GM12878 (cell line): ENCODE measurements at regions not wholly inside any gene's neighbourhood (a gene's known extent, or its start where the extent isn't known, plus 50 kb on each side); places are given as distances from the start of the nearest gene placed in this dataset.
"Not testable (repeated sequence)": the region's sequence is repeated elsewhere in the genome, so short reads cannot be mapped to it uniquely, and the experiment has no call there.

Experiments
- ATAC-seq: fragments of 200-7000 bp; cut with Tn5 transposase; 3 replicates; pipeline ENCODE4 v1.9.1; 2020; ENCODE audit warnings: mild to moderate bottlenecking, moderate library complexity
- BruUV-seq: library from RNA; stranded (reverse); fragments of 400-500 nt; replicated peaks from 2 replicates; lab custom pipeline; 2021; lab: Mats Ljungman, UMichigan
- CTCF ChIA-PET: fragments of 300-600 bp; sonication (Branson Sonifier 250); formaldehyde crosslinking; extraction: SDS; loops from one replicate; lab custom pipeline; 2021; ENCODE audit warnings: inconsistent platforms; lab: Yijun Ruan, JAX
- POLR2A ChIA-PET: fragments of 350-600 bp; formaldehyde crosslinking; extraction: SDS; loops from one replicate; lab custom pipeline; 2021; ENCODE audit warnings: inconsistent platforms; lab: Charles Lee
- RAD21 ChIA-PET: fragments of 300-600 bp; sonication (Branson Sonifier 250); formaldehyde crosslinking; loops from one replicate; lab custom pipeline; 2023; ENCODE audit warnings: antibody characterized with exemption; ENCODE audit not compliant: unreplicated experiment; lab: Charles Lee
- SMC1A ChIA-PET: fragments of 300-600 bp; sonication (Branson Sonifier 250); formaldehyde crosslinking; loops from one replicate; lab custom pipeline; 2023; ENCODE audit not compliant: unreplicated experiment, uncharacterized antibody; lab: Charles Lee
- DNase-seq: peaks from one replicate; pipeline ENCODE4 v3.0.0-alpha.2; 2011; ENCODE audit warnings: low read depth, low spot score
- FAIRE-seq: peaks from 3 replicates; lab custom pipeline; 2011; peaks lifted over from hg19 to GRCh38; lab: Jason Lieb, UNC
- H2AFZ ChIP-seq: 2 replicates; pipeline ENCODE4 v1.6.0; 2011; ENCODE audit warnings: low read depth, low read length, control low read depth; ENCODE audit not compliant: control insufficient read depth
- H3K27ac ChIP-seq: 2 replicates; pipeline ENCODE4 v1.5.1; 2011; ENCODE audit warnings: control low read depth; ENCODE audit not compliant: control insufficient read depth, insufficient read depth
- H3K27me3 ChIP-seq, 2 experiments: replicated peaks in 1 of 2; 2 replicates each; pipeline versions ENCODE4 v1.6.0 to v1.6.1; 2011; ENCODE audit warnings: low read length in 1 of 2; ENCODE audit not compliant: control insufficient read depth in 2 of 2, insufficient read depth in 2 of 2
- H3K36me3 ChIP-seq, 2 experiments: 2 replicates each; pipeline ENCODE4 v1.5.1; 2011; ENCODE audit warnings: low read length in 1 of 2; ENCODE audit not compliant: control insufficient read depth in 2 of 2, insufficient read depth in 2 of 2
- H3K4me1 ChIP-seq: 2 replicates; pipeline ENCODE4 v1.6.1; 2011; ENCODE audit warnings: mild to moderate bottlenecking, low read length, moderate library complexity, mixed read lengths; ENCODE audit not compliant: control insufficient read depth, insufficient read depth
- H3K4me2 ChIP-seq: 2 replicates; pipeline ENCODE4 v1.6.0; 2011; ENCODE audit warnings: control low read depth; ENCODE audit not compliant: control insufficient read depth, insufficient read depth
- H3K4me3 ChIP-seq: fragments of 200-600 bp; sonication (generic); 2 replicates; pipeline ENCODE4 v1.5.1; 2016
- H3K79me2 ChIP-seq: 2 replicates; pipeline ENCODE4 v1.6.0; 2011; ENCODE audit warnings: low read length; ENCODE audit not compliant: control insufficient read depth, insufficient read depth
- H3K9ac ChIP-seq: 2 replicates; pipeline ENCODE4 v1.8.0; 2011; ENCODE audit warnings: low read length, control low read depth, mixed read lengths; ENCODE audit not compliant: control insufficient read depth, insufficient read depth
- H3K9me3 ChIP-seq: replicated peaks from 3 replicates; pipeline ENCODE4 v1.5.1; 2011; ENCODE audit warnings: mild to moderate bottlenecking, low read length; ENCODE audit not compliant: control insufficient read depth, insufficient read depth
- H4K20me1 ChIP-seq: 2 replicates; pipeline ENCODE4 v1.6.0; 2011; ENCODE audit not compliant: control insufficient read depth, insufficient read depth
- NFYB ChIP-seq: IDR thresholded peaks from 2 replicates; pipeline ENCODE4 v1.6.1; 2011; ENCODE audit warnings: low read depth, mild to moderate bottlenecking, low read length, improper control_type of control experiment, moderate library complexity; ENCODE audit not compliant: insufficient read depth
- PML ChIP-seq: IDR thresholded peaks from 2 replicates; pipeline ENCODE4 v1.6.1; 2012; ENCODE audit warnings: low read length, inconsistent platforms
- PRDM15 ChIP-seq: fragments of 450-650 bp; formaldehyde crosslinking; IDR thresholded peaks from 2 replicates; pipeline ENCODE4 v1.4.0; 2020; ENCODE audit warnings: mild to moderate bottlenecking, moderate library complexity
- RELA ChIP-seq: fragments of 450-650 bp; IDR thresholded peaks from 2 replicates; pipeline ENCODE4 v1.8.0; 2014; ENCODE audit warnings: borderline replicate concordance; ENCODE audit not compliant: partially characterized antibody
- SIN3A ChIP-seq: IDR thresholded peaks from 2 replicates; pipeline ENCODE4 v1.6.1; 2012; ENCODE audit warnings: low read depth, low read length, improper control_type of control experiment
- SMAD5 ChIP-seq: IDR thresholded peaks from 2 replicates; pipeline ENCODE4 v1.6.1; 2016; ENCODE audit warnings: antibody characterized with exemption, low read depth
- SREBF2 ChIP-seq: IDR thresholded peaks from 2 replicates; pipeline ENCODE4 v1.6.1; 2012; ENCODE audit warnings: mild to moderate bottlenecking, low read length
- ZBTB11 ChIP-seq: fragments of 450-650 bp; formaldehyde crosslinking; IDR thresholded peaks from 2 replicates; pipeline ENCODE4 v1.5.0; 2022; ENCODE audit warnings: mild to moderate bottlenecking, missing genetic modification characterization
- WGBS: methylation state at CpG from one replicate; pipeline ENCODE4 v1.1.6; 2016; ENCODE audit warnings: low lambda C conversion rate; ENCODE audit not compliant: insufficient replicate concordance, insufficient coverage; ENCODE audit errors: missing lambda C conversion rate; 5-methylcytosine and 5-hydroxymethylcytosine counted together
- in situ Hi-C: fragments of 300-500 bp; cut with MboI; formaldehyde crosslinking; loops from 9 replicates; pipeline ENCODE4 v1.14.3; 2018; ENCODE audit warnings: mixed read lengths
- intact Hi-C: fragments of 100-400 bp; cut with micrococcal nuclease; formaldehyde crosslinking; loops from one replicate; pipeline ENCODE4 v1.14.2; 2022; ENCODE audit not compliant: unreplicated experiment

GRCh38 chr14:25814622-25815021, 764.7 kb upstream of the STXBP6 start:
- BruUV-seq, in situ Hi-C loops, H3K4me3 ChIP-seq, FAIRE-seq, H3K9ac ChIP-seq, RAD21 ChIA-PET, H3K27me3 ChIP-seq, H4K20me1 ChIP-seq, H3K36me3 ChIP-seq, intact Hi-C loops, H3K79me2 ChIP-seq, H3K9me3 ChIP-seq, H3K27ac ChIP-seq, SMC1A ChIA-PET, H2AFZ ChIP-seq, H3K4me1 ChIP-seq, DNase-seq, ATAC-seq, H3K4me2 ChIP-seq, CTCF ChIA-PET, POLR2A ChIA-PET: not testable (repeated sequence)
- WGBS: 17% methylated on average over 2 of the region's 3 CpGs

- POLR2A ChIA-PET: no interaction called here
- SMC1A ChIA-PET: interaction anchor here (0.7 kb wide), 1 partner anchor 211 kb away, joined by 3 read pairs; no protein-coding TSS in a partner anchor
- no peak for DNase-seq
- H3K79me2 ChIP-seq: no peaks in the 10 kb centered on the region
- H3K27me3 ChIP-seq: no peaks in the 10 kb centered on the region
- RAD21 ChIA-PET: no interaction called here
- no peak for ATAC-seq
- H3K27ac ChIP-seq: no peak overlapping the region
- H2AFZ ChIP-seq: no peak overlapping the region
- no TSS peak for BruUV-seq
- no peaks in the 10 kb centered on the region for H3K4me1 ChIP-seq
- no peaks in the 10 kb centered on the region; the same call in 2 of the 3 replicates for H3K9me3 ChIP-seq
- H3K4me3 ChIP-seq: no peak overlapping the region
- H3K9ac ChIP-seq: no peak overlapping the region
- H4K20me1 ChIP-seq: no peaks in the 10 kb centered on the region
- WGBS: 29% methylated on average over 2 of the region's 2 CpGs
- H3K36me3 ChIP-seq: no peaks in the 10 kb centered on the region
- H3K4me2 ChIP-seq: no peak overlapping the region
- intact Hi-C loops (no loop called here), in situ Hi-C loops (no loop called here)
- TF ChIP-seq RELA (no peak), SREBF2 (no peak), SMAD5 (no peak), PML (no peak), PRDM15 (CRISPR knock-in tag) (no peak), SIN3A (no peak), NFYB (no peak), ZBTB11 (CRISPR knock-in tag) (no peak)
- FAIRE-seq: no peak
- CTCF ChIA-PET: no interaction called here
These were observed 753.6 kb upstream of the STXBP6 start for GRCh38 chr14:25803386-25804018.
